Left kidney (tissue), 1 donor: ENCODE measurements at regions not wholly inside any gene's neighbourhood (a gene's known extent, or its start where the extent isn't known, plus 50 kb on each side); places are given as distances from the start of the nearest gene placed in this dataset.

ENCODE experiments used
- DNase-seq: peaks from one replicate; pipeline ENCODE4 v3.0.0-alpha.2; 2013

- DNase-seq, result no peak
Observed at GRCh38 chr13:40480012-40480914, 186.2 kb downstream of the FOXO1 start.

GRCh38 chr13:40480915-40481516 is 185.4 kb downstream of the FOXO1 start:
- DNase-seq, result no peak

DNA sequence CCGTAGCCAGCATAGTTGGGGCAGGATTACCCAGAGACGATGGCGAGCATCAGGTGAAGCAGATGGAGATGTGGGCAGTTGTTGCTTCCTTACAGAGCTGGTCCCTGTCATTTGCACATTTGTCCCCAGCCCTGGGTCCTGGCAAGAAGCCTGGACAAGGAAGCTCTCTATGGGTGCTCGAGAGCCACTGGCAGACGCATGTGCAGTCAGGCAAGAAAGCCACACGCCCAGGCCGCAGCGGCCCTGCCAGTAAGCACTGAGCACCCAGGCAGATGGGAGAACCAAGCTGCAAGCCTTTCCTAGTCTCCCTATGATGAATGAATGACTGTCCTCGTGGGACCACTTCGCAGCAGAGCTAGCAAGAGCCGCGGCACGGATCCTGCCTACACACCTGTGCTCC is 182.8 kb downstream of the FOXO1 start:
- DNase-seq, result no peak

DNA sequence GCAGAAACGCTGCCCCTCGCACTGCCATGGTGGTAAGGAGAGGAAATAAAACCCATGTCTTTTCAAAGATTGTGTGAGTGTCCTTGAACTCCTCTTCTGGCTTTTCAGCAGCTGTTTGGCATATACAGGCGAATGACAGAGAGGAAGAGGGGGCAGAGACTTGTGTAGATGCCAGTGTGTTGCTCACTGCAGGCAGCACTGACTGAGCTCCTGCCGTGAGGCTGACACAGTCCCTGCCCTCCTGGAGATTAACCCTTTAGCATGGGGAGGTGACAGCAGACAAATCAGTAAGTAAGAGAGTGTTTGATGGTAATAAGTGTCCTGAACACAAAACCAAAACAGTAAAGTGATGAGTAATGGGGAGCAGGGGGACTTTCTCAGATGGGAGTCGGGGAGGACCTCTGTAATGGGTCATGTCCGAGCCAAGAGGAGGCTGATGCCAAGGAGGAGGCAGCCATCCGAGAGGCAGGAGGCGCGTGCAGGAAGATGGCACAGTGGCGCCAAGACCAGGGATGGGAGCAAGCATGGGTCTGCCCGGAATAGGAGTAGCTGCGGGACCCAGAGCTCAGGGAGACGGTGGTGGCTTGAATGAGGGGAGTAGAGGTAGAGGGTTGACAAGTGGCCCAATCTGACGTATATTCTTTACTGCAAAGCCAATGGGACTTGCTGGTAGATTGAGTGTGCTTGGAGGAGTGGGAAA is 182.2 kb downstream of the FOXO1 start:
- DNase-seq, result no peak

DNA sequence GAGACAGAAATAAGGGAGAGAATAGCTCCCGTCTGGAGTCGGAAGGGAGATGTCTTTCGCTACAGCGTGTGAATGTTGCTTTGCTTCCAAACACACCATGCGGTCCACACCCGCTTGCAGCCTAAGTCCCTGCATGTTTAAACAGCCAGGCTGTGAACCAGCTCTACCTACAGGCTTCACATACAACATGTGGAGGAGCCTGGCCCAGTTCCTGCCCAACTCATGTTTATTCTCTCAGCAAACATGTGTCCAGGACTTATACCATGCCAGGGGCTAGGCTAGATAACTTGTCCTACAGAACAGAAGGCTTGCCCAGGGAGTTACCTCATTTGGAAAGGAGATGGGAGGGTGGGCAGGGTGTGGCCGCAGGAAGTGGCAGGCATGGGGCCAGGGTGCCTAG is 181.5 kb downstream of the FOXO1 start:
- DNase-seq, result no peak

DNA sequence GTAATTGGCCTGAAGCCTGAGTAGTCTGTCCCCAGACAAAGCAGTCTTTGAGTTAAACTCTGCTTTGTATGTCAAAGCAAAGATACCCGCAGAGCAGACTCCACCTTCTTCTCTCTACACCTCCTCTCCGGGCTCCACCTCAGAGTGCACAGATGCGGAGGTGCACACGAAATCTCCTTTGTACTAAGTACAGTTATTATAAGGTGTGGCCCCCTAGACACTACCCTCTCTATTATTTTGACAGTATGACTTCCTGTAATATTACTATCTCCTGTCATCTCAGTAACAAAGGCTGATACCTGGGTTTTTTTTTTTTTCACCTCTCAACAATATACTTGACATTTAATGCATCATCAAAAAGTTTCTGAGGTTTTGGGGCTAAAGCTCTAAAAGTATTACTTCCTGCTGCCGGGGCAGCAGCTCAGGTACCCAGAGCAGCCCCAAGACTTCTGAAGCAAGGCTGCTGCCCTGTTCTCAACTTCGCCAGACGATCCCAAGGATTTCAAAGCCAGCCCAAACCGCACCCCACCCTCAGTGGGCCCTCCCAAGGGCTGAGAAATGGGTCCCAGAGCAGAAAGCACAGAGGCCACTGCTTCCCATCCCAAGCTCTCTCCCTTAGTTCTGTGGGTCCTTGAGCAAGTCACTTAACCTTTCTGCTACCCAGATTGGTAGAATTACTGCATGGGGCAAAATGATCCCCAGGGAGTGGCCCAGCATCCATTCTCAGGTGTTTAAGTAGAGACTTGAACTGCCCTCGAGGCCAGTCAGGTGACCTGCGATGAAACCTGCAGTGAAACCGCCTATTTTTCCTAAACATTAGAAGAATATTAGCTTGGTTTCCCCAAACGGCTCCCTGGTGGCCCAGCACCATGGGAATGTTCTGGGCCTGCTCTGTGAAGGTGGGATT is 180.6 kb downstream of the FOXO1 start:
- no peak for DNase-seq

DNA sequence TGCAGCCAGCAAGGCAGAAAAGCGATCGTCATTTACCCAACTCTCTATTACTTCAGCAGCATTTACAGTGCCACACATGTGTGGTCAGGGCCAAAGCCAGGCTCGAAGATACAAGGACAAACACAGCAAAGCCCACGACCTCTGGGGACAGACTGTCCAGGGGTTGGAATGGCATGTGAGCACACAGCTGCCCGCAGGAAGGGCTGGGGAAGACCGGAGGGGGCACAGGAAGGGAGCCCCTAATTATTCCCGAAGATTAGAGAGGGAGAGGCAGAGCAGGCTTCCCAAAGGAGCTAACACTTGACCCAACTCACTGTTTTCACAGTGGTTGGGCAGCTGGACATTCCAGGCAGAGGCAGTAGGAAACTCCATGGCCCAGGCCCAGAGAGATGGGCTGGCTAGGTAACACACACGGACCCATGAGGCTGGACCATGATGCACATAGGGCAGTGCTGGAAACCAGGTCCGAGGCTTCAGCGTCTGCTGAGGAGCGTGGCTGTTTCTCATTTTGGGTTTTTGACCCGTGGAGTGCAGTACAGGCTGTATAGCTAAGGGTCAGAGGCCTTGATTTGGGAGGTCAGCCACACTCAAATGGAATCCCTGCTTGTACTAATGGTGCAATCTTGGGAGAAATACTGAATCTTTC is 179.8 kb downstream of the FOXO1 start:
- DNase-seq, result no peak

GRCh38 chr13:40488869-40489391 is 177.5 kb downstream of the FOXO1 start:
- DNase-seq, result no peak

DNA sequence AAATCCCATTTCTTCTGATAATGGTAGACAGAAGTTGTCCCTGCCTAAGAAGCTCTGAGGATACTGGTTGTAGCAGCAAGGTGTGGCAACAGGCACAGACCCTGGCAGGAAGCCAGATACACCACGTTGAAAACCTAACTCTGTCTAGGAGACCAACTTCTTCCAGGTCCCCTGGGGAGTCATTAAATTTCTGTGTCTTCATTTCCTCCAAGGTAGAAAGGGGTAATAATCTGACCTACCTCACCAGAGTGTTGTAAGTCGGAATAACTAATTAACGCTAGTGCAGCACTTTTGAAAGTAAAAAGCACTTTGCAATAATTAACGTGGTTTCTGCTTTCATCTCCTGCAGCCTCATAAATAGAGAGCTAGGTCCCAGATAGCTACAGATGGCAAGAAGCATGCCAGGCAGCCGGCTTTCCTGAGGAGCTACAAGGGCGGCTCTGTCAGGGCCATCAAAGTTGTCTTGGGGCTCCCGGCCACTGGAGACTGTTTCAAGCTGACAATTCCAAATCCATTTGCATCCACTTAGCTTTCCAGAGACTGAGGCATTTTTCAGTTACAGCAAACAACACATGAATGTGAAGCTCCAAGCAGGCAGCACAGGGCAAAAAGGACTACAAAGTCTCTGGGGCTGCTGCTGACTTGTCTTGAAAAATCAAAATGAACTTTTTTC is 176.2 kb downstream of the FOXO1 start:
- no peak for DNase-seq

GRCh38 chr13:40492511-40492910 is 173.9 kb downstream of the FOXO1 start:
- no peak for DNase-seq

- no peak for DNase-seq
Observed at GRCh38 chr13:40494513-40494912, 171.9 kb downstream of the FOXO1 start.

DNA sequence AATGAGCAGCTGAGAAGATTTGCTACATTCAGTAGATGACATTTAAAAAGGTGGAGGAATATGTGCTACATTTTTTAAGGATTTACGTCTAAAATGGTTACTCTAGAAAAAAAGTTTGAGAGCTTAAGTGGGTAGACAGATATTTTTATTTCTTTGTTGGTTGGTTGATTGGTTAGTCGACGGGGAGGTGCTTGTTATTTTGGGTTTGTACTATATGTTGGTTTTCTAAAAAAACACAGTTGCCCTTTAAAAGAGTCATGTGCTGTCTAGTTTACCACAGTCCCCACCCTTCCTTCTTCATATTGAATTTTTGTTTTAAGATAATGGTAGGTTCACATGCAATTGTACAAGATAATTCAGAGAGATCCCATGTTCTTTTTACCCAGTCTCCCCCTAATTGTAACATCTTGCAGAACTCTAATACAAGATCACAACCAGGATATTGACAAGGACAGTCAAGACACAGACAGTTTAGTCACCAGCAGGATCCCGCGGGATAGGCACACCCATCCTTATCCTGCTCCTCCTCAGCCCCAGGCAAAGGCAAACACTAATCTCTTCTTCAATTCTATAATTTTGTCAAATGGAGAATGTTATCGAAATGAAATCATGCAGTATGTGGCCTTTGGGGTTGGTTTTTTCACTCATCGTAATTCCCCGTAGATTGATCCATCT is 171.4 kb downstream of the FOXO1 start:
- no peak for DNase-seq

GRCh38 chr13:40495621-40496001 is 170.8 kb downstream of the FOXO1 start:
- DNase-seq, result no peak

DNA sequence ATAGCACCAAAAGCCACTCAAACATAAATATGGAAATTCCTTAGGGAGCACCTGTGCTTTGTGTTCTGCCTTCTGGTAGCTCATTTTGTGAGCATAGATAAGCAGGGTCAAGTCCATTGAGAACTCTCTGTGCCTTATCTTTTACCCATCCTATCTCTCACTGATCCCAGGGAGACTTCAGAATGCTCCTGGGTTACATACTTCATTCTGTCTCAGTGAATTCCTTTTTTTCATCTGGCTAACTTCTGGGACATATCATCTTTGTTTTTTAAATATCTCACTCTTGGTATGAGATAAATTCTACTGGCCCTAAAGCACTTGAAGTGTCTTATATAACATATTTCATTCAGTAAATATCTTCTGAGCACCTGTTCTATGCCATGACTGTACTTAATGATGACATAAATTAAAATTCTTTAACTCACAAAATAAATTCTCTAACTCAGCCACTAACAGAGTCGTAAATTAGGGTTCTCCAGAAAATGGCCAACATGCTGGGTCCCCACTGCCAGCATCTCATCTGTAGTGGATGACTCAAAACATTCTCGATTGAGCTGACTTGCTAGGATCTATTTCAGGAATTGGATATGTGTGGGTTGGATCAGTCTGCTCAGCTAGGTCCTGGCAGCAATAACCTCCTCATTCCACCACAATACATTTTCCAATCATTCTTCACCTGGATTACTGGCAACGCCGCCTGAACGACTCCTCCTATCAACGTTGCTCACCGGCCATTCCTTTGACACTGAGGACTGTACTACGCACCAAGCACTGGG is 170.2 kb downstream of the FOXO1 start:
- no peak for DNase-seq

GRCh38 chr13:40498461-40498860 is 168.0 kb downstream of the FOXO1 start:
- DNase-seq, result no peak

DNA sequence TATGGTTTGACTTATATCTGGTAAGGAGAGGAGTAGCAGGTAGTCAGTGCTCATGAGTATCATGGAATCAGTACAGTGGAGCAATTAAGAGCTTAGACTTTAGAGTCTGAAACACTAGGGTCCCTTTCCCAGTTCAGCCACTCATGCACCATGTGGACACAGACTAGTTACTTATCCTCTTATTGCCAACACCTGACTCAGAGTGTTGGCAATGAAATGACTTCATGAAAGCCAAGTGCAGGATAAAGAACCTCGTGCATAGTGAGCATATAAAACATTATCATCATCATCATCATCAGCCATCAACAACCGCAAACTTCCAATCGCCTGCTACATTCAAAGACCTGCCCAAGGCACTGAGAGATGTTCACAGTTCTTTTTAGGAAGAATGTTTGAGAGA is 164.2 kb downstream of the FOXO1 start:
- no peak for DNase-seq

DNA sequence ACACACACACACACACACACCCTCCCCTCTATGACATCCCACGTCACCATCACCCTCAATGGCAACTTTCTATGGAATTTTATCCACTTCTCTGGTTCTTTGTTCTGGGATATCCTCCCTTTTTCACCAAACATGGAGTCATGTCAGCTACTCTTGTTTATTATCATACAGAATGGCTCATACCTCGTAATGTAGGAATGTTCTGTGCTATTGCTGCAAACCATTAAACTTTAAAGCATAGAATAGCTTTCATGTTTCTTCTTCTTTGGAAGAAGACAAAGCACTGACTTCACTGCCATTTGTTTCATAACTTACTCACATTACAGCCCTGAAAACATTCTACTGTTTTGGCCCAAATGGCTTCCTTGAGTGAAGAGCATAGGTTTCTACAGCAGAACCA is 163.4 kb downstream of the FOXO1 start:
- DNase-seq, result no peak

- no peak for DNase-seq
Observed at GRCh38 chr13:40503966-40504591, 162.4 kb downstream of the FOXO1 start.

DNA sequence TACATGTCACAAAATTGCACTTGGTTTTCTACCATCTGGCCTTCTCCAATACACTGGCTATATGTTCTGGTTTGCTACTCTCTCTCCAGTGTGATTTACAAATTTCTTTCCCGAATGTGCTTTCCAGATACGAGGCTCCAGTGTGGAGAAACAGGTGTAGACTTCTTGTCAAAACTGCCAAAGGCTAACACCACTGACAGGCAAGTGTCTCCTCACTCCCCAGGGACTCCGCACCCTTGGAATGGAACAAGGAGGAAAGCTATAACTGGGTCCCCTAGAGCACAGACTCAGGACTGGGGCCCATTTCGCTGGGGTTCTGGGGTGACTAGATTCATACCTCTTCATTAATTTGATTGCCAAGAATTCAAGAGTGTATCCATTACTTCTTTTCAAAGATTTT is 161.8 kb downstream of the FOXO1 start:
- DNase-seq, result no peak
